GM21529 (cell line): ENCODE measurements at regions not wholly inside any gene's neighbourhood (a gene's known extent, or its start where the extent isn't known, plus 50 kb on each side); places are given as distances from the start of the nearest gene placed in this dataset.

Experiments used
- ATAC-seq: cut with Tn5 transposase; IDR thresholded peaks from one replicate; pipeline ENCODE4 v1.9.1; 2021; ENCODE audit not compliant: unreplicated experiment

- ATAC-seq = no peak
Observed at GRCh38 chr6:9499709-9500108, 915.2 kb downstream of the TFAP2A start.

GRCh38 chr6:9496837-9497236 is 918.0 kb downstream of the TFAP2A start:
- no peak for ATAC-seq

- ATAC-seq = no peak
Observed at GRCh38 chr6:9494864-9495263, 920.0 kb downstream of the TFAP2A start.

- ATAC-seq = no peak
Observed at GRCh38 chr6:9492790-9493189, 922.1 kb downstream of the TFAP2A start.

GRCh38 chr6:9487128-9487527 is 927.7 kb downstream of the TFAP2A start:
- ATAC-seq = no peak

GRCh38 chr6:9485992-9486391 is 928.9 kb downstream of the TFAP2A start:
- no peak for ATAC-seq

- no peak for ATAC-seq
Observed at GRCh38 chr6:9484686-9485085, 930.2 kb downstream of the TFAP2A start.

- ATAC-seq = no peak
Observed at GRCh38 chr6:9484091-9484490, 930.8 kb downstream of the TFAP2A start.

- no peak for ATAC-seq
Observed at GRCh38 chr6:9482030-9482738, 932.7 kb downstream of the TFAP2A start.

GRCh38 chr6:9481292-9482029 is 933.4 kb downstream of the TFAP2A start:
- ATAC-seq = no peak

- ATAC-seq = no peak
Observed at GRCh38 chr6:9468277-9468676, 946.6 kb downstream of the TFAP2A start.

- ATAC-seq = no peak
Observed at GRCh38 chr6:9467741-9468140, 947.1 kb downstream of the TFAP2A start.

GRCh38 chr6:9464583-9464982 is 950.3 kb downstream of the TFAP2A start:
- no peak for ATAC-seq

- ATAC-seq = no peak
Observed at GRCh38 chr6:9463311-9463710, 951.6 kb downstream of the TFAP2A start.

- ATAC-seq = no peak
Observed at GRCh38 chr6:9461188-9461587, 953.7 kb downstream of the TFAP2A start.

- ATAC-seq = no peak
Observed at GRCh38 chr6:9458424-9458823, 956.5 kb downstream of the TFAP2A start.

GRCh38 chr6:9455864-9456658 is 958.8 kb downstream of the TFAP2A start:
- no peak for ATAC-seq

GRCh38 chr6:9439621-9440330 is 975.1 kb downstream of the TFAP2A start:
- ATAC-seq = no peak

- ATAC-seq = no peak
Observed at GRCh38 chr6:9437836-9438235, 977.0 kb downstream of the TFAP2A start.

- ATAC-seq = no peak
Observed at GRCh38 chr6:9435281-9435680, 979.6 kb downstream of the TFAP2A start.

- no peak for ATAC-seq
Observed at GRCh38 chr6:9431945-9432344, 982.9 kb downstream of the TFAP2A start.
